ENCODE measurements at regions not wholly inside any gene's neighbourhood (a gene's known extent, or its start where the extent isn't known, plus 50 kb on each side); places are given as distances from the start of the nearest gene placed in this dataset.
"Not testable (repeated sequence)": the region's sequence is repeated elsewhere in the genome, so short reads cannot be mapped to it uniquely, and the experiment has no call there.

GRCh38 chr2:43008388-43008787 lies 216.0 kb upstream of the HAAO start:
- H4K20me1 ChIP-seq = no peaks in the 10 kb centered on the region
- H3K4me3 ChIP-seq = no peak overlapping the region
- H3K4me1 ChIP-seq = peaks cover 19 to 59% (median 51%) of the 10 kb centered on the region in 10 experiments
- TF ChIP-seq Cebpa-rat (IDR thresholded peaks at IDR 0.05) = no peak
- H3K27ac ChIP-seq = no peak overlapping the region
- H3K27me3 ChIP-seq = no peaks in the 10 kb centered on the region
- no peak overlapping the region for H3K4me2 ChIP-seq
- H3K9ac ChIP-seq = no peak overlapping the region
- peaks cover 0 to 27% (median 16%) of the 10 kb centered on the region in 11 experiments; a peak in 18 of 22 replicates for H3K9me3 ChIP-seq (replicated peaks in 1 of 11)
- no peaks in the 10 kb centered on the region for H3K36me3 ChIP-seq

- TF ChIP-seq Cebpa-rat (IDR thresholded peaks at IDR 0.05) = no peak
- Histone ChIP-seq H3K36me3 (no peaks in the 10 kb centered on the region), H3K27ac (no peak overlapping the region), H4K20me1 (no peaks in the 10 kb centered on the region), H3K27me3 (no peaks in the 10 kb centered on the region), H3K4me2 (no peak overlapping the region), H3K4me1 (peaks cover 19 to 64% (median 56%) of the 10 kb centered on the region in 10 experiments), H3K9ac (no peak overlapping the region), H3K9me3 (replicated peaks in 1 of 11) (peaks cover 0 to 27% (median 16%) of the 10 kb centered on the region in 11 experiments; a peak in 17 of 22 replicates), H3K4me3 (no peak overlapping the region)
These were observed 215.5 kb upstream of the HAAO start for GRCh38 chr2:43007901-43008300.

- Histone ChIP-seq H3K27ac (no peak overlapping the region), H3K4me3 (no peak overlapping the region), H4K20me1 (no peaks in the 10 kb centered on the region), H3K27me3 (no peaks in the 10 kb centered on the region), H3K4me1 (peaks cover 19 to 66% (median 57%) of the 10 kb centered on the region in 10 experiments), H3K4me2 (peak overlapping the region in 4 of 11 experiments; percentile 63 to 76 (median 70); a peak in 6 of 22 replicates), H3K36me3 (no peaks in the 10 kb centered on the region), H3K9ac (no peak overlapping the region), H3K9me3 (replicated peaks in 1 of 11) (peaks cover 0 to 25% (median 16%) of the 10 kb centered on the region in 11 experiments; a peak in 17 of 22 replicates)
- no peak for TF ChIP-seq Cebpa-rat (IDR thresholded peaks at IDR 0.05)
These were observed 214.6 kb upstream of the HAAO start for GRCh38 chr2:43006834-43007543.

GRCh38 chr2:43005975-43006833 lies 213.8 kb upstream of the HAAO start:
- TF ChIP-seq Cebpa-rat (IDR thresholded peaks at IDR 0.05) = no peak
- Histone ChIP-seq H4K20me1 (no peaks in the 10 kb centered on the region), H3K9me3 (replicated peaks in 1 of 11) (peaks cover 0 to 21% (median 16%) of the 10 kb centered on the region in 11 experiments; a peak in 17 of 22 replicates), H3K4me3 (no peak overlapping the region), H3K4me1 (peaks cover 19 to 61% (median 54%) of the 10 kb centered on the region in 10 experiments), H3K27ac (no peak overlapping the region), H3K9ac (0 out of 22 replicates have a peak overlapping the region, but pooled peaks of 1 of the 11 experiments have one; percentile 2), H3K36me3 (no peaks in the 10 kb centered on the region), H3K27me3 (no peaks in the 10 kb centered on the region), H3K4me2 (peak overlapping the region; percentile 56 to 83 (median 67))

- Histone ChIP-seq H3K27ac (no peak overlapping the region), H4K20me1 (no peaks in the 10 kb centered on the region), H3K4me3 (no peak overlapping the region), H3K4me1 (peaks cover 27 to 61% (median 54%) of the 10 kb centered on the region in 10 experiments), H3K9ac (peak overlapping the region in 2 of 11 experiments; percentile 2 to 24; a peak in 1 of 22 replicates), H3K4me2 (peak overlapping the region; percentile 56 to 83 (median 67)), H3K9me3 (replicated peaks in 1 of 11) (peaks cover 0 to 21% (median 16%) of the 10 kb centered on the region in 11 experiments; a peak in 17 of 22 replicates), H3K36me3 (no peaks in the 10 kb centered on the region), H3K27me3 (no peaks in the 10 kb centered on the region)
- no peak for TF ChIP-seq Cebpa-rat (IDR thresholded peaks at IDR 0.05)
These were observed 213.0 kb upstream of the HAAO start for GRCh38 chr2:43005245-43005974.

GRCh38 chr2:43004879-43005244 lies 212.5 kb upstream of the HAAO start:
- H3K27me3 ChIP-seq = no peaks in the 10 kb centered on the region
- H3K36me3 ChIP-seq = no peaks in the 10 kb centered on the region
- TF ChIP-seq Cebpa-rat (IDR thresholded peaks at IDR 0.05) = no peak
- H3K4me1 ChIP-seq = peaks cover 32 to 60% (median 53%) of the 10 kb centered on the region in 10 experiments
- no peak overlapping the region; a peak in 1 of 22 replicates for H3K9ac ChIP-seq
- no peak overlapping the region for H3K27ac ChIP-seq
- peaks cover 0 to 21% (median 15%) of the 10 kb centered on the region in 11 experiments; a peak in 17 of 22 replicates for H3K9me3 ChIP-seq (replicated peaks in 1 of 11)
- peak overlapping the region; percentile 56 to 83 (median 67); a peak in 21 of 22 replicates for H3K4me2 ChIP-seq
- no peaks in the 10 kb centered on the region for H4K20me1 ChIP-seq
- no peak overlapping the region for H3K4me3 ChIP-seq

- H3K9me3 ChIP-seq (replicated peaks in 1 of 11) = peaks cover 0 to 20% (median 14%) of the 10 kb centered on the region in 11 experiments; a peak in 17 of 22 replicates
- not testable (repeated sequence) for H3K9ac ChIP-seq, H3K36me3 ChIP-seq, H4K20me1 ChIP-seq, H3K4me3 ChIP-seq, H3K27ac ChIP-seq, H3K27me3 ChIP-seq
- H3K4me1 ChIP-seq = peaks cover 38 to 56% (median 51%) of the 10 kb centered on the region in 10 experiments
- H3K4me2 ChIP-seq = peak overlapping the region in 10 of 11 experiments; percentile 56 to 83 (median 68); a peak in 17 of 22 replicates
These were observed 211.9 kb upstream of the HAAO start for GRCh38 chr2:43004126-43004865.

- H3K4me3 ChIP-seq = no peak overlapping the region
- no peaks in the 10 kb centered on the region for H4K20me1 ChIP-seq
- TF ChIP-seq Cebpa-rat (IDR thresholded peaks at IDR 0.05) = no peak
- no peak overlapping the region for H3K27ac ChIP-seq
- H3K4me2 ChIP-seq = peak overlapping the region in 10 of 11 experiments; percentile 28 to 57 (median 50); a peak in 17 of 22 replicates
- H3K4me1 ChIP-seq = peaks cover 42 to 61% (median 54%) of the 10 kb centered on the region in 10 experiments
- H3K9ac ChIP-seq = no peak overlapping the region
- peaks cover 0 to 14% (median 11%) of the 10 kb centered on the region in 11 experiments; a peak in 17 of 22 replicates for H3K9me3 ChIP-seq (replicated peaks in 1 of 11)
- no peaks in the 10 kb centered on the region for H3K27me3 ChIP-seq
- no peaks in the 10 kb centered on the region for H3K36me3 ChIP-seq
These were observed 211.3 kb upstream of the HAAO start for GRCh38 chr2:43003702-43004101.

Data from BLaER1 treated with 17β-estradiol and CSF1 and Interleukin-3, amounts not matched to agents 10 nM and 100 nM (cell line).